ENCODE measurements at regions not wholly inside any gene's neighbourhood (a gene's known extent, or its start where the extent isn't known, plus 50 kb on each side); places are given as distances from the start of the nearest gene placed in this dataset.
A peak's percentile ranks its signal among the peaks of the same experiment; 100 is the strongest.

DNA sequence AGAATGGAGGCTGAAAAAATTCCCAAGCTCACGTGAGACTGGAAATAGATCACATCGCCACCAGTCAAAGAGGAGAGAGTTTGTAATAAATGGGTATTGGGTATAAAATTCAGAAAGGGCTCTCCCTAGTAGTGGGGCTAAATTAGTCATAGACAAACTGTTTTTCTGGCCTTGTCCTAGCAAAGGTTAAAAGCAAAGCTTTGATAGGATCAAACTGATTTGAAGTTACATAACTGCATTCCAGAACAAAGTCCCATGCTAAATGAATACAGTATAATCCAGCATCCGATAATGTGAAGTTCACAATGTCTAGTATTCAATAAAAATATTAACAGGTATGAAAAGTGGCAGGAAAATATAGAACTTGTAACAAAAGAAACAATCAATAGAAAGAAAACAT lies 149.8 kb upstream of the ATXN1 start:
- Histone ChIP-seq H4K20me1 (no peaks in the 10 kb centered on the region), H3K4me1 (peaks cover 0 to 20% (median 2%) of the 10 kb centered on the region in 10 experiments; a peak in 6 of 20 replicates), H3K36me3 (no peaks in the 10 kb centered on the region), H3K9ac (no peak overlapping the region), H3K9me3 (replicated peaks in 1 of 11) (peaks cover 22 to 37% (median 30%) of the 10 kb centered on the region in 11 experiments), H3K4me3 (no peak overlapping the region), H3K27ac (no peak overlapping the region), H3K27me3 (no peaks in the 10 kb centered on the region), H3K4me2 (no peak overlapping the region)
- TF ChIP-seq Cebpa-rat (IDR thresholded peaks at IDR 0.05): no peak

DNA sequence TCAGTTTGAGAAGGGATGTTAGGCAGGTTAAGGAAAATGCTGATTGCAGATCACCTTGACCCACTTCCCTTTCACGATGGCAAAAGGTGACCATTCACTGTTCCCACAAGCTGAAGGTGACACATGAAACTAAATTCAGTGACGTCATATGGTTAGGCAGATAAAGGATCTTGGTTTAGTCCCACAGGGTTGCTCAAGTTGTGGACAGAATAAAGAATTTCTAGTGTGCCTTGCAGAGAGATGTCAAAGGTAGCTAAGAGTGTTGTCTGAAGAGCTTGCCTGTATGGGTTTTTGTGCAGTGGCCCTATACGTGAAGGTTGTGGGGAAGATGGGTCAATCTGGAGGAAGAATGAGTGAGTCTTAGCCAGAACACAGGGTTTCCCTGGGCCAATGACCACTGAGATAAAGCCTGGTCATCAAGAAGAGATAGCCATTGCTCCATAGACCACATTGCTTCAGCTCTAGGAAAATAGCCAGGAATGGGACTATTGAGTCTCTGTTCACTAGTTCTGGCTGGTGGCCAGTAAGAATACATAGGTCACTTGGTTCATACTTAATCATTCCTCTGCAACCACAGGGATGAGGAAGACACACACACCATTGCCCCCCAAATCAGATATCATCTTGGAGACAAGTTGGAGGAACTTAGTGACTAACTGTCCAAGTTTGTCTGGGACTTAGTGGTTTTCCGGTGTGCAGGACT lies 148.5 kb upstream of the ATXN1 start:
- Histone ChIP-seq H3K4me1 (peaks cover 0 to 23% (median 2%) of the 10 kb centered on the region in 10 experiments; a peak in 6 of 20 replicates), H4K20me1 (no peaks in the 10 kb centered on the region), H3K9me3 (replicated peaks in 1 of 11) (peaks cover 22 to 33% (median 26%) of the 10 kb centered on the region in 11 experiments), H3K27ac (no peak overlapping the region), H3K4me2 (no peak overlapping the region), H3K9ac (no peak overlapping the region), H3K4me3 (no peak overlapping the region), H3K36me3 (no peaks in the 10 kb centered on the region), H3K27me3 (no peaks in the 10 kb centered on the region)
- no peak for TF ChIP-seq Cebpa-rat (IDR thresholded peaks at IDR 0.05)

DNA sequence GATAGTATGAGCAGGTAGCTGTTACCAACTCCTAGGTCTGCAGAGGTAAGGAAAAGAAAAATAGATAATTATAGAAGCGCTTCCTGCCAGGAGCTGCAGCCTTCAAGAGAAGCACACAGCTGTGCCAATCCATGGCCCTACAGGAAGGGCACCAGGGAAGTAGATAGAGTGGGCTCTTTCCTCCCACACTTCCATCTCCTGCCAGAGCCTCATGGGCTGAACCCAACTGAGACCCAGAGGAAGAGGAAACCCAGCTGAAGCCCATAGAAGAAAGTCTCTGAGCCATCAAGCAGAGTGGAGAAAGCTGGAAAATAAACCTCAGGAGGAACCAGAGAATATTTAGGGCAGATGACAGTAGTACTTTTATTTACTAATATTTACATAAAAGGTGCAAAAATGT lies 146.7 kb upstream of the ATXN1 start:
- TF ChIP-seq Cebpa-rat (IDR thresholded peaks at IDR 0.05): no peak
- Histone ChIP-seq H4K20me1 (no peaks in the 10 kb centered on the region), H3K9me3 (replicated peaks in 1 of 11) (peaks cover 5 to 15% (median 11%) of the 10 kb centered on the region in 11 experiments; a peak in 19 of 22 replicates), H3K4me2 (peak overlapping the region in 5 of 11 experiments; percentile 4 to 20 (median 15); a peak in 3 of 22 replicates), H3K4me1 (peaks cover 0 to 41% (median 11%) of the 10 kb centered on the region in 10 experiments; a peak in 13 of 20 replicates), H3K36me3 (no peaks in the 10 kb centered on the region), H3K9ac (no peak overlapping the region), H3K27ac (no peak overlapping the region), H3K27me3 (no peaks in the 10 kb centered on the region), H3K4me3 (no peak overlapping the region)

DNA sequence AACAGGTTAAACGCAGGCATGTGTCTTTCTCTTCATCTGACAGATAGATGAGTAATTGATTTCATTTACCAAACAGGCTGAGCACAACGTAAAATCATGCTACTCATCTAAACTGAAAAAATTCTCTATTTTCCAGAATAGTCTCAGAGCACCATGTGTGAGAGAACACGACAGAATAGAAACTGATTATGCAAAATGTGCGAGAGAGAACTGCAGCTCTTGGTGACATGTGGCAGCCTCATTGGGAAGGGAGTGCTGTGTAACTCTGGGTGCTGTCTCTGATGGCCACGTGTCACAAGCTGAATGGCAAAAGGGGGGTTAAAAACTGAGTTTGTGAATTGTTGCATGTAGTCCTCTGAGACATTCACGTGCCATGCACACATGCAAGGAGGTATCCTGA lies 143.7 kb upstream of the ATXN1 start:
- Histone ChIP-seq H4K20me1 (no peaks in the 10 kb centered on the region), H3K4me1 (peaks cover 0 to 54% (median 12%) of the 10 kb centered on the region in 10 experiments; a peak in 13 of 20 replicates)
- no peak for TF ChIP-seq Cebpa-rat (IDR thresholded peaks at IDR 0.05)

DNA sequence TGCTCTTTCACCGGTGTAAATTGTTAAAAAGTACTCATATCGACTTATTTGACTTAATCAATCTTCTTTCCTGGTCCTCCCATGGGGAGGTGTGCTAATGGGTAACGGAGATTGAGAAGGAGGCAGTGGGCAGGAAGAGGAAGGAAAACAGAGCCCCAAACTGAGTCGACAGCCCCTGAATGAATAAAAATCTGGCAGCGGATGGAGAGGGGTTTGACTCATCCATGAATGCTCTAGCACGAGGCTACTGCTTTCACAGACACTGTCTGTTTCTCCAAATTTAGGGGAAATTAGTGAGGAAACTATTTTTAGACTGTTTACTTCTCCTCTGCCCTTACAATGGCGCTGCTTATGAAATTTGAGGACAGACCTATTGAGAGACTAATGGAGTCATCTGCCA lies 142.2 kb upstream of the ATXN1 start:
- Histone ChIP-seq H3K27ac (peak overlapping the region in 5 of 11 experiments; percentile 52 to 84 (median 77); a peak in 10 of 22 replicates), H3K4me1 (peaks cover 0 to 52% (median 12%) of the 10 kb centered on the region in 10 experiments; a peak in 13 of 20 replicates), H3K27me3 (no peaks in the 10 kb centered on the region), H3K36me3 (no peaks in the 10 kb centered on the region), H4K20me1 (no peaks in the 10 kb centered on the region), H3K4me3 (no peak overlapping the region), H3K9me3 (replicated peaks in 1 of 11) (no peaks in the 10 kb centered on the region), H3K9ac (peak overlapping the region in 4 of 11 experiments; percentile 55 to 64 (median 62); a peak in 7 of 22 replicates), H3K4me2 (peak overlapping the region in 6 of 11 experiments; percentile 27 to 84 (median 68); a peak in 13 of 22 replicates)
- no peak for TF ChIP-seq Cebpa-rat (IDR thresholded peaks at IDR 0.05)

More for the DNA sequence above, 143.7 kb upstream of the ATXN1 start:
- no peak overlapping the region for H3K27ac ChIP-seq
- peak overlapping the region in 2 of 11 experiments; percentile 83 to 84; a peak in 1 of 22 replicates for H3K4me2 ChIP-seq
- no peaks in the 10 kb centered on the region for H3K27me3 ChIP-seq
- H3K4me3 ChIP-seq: no peak overlapping the region
- no peaks in the 10 kb centered on the region for H3K36me3 ChIP-seq
- H3K9me3 ChIP-seq (replicated peaks in 1 of 11): no peaks in the 10 kb centered on the region
- H3K9ac ChIP-seq: no peak overlapping the region

DNA sequence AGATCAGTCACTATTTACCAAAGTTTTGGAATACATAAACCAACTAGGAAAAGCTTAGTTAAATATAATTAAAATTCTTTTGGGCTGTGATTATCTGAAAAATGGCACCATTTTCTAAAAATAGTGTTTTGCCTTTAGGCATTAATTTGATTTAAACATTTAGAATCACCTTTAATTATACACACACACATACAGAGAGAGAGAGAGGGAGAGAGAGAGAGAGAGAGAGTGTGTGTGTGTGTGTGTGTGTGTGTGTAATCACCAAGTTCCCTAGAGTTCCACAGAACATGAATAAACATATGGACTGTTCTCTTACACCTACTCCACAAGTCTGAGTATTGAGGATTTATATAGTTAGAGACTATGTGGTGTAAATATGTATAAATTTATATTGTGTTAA lies 141.2 kb upstream of the ATXN1 start:
- Histone ChIP-seq H3K4me1 (peaks cover 0 to 45% (median 12%) of the 10 kb centered on the region in 10 experiments; a peak in 12 of 20 replicates), H3K4me2 (peak overlapping the region in 4 of 11 experiments; percentile 64 to 84 (median 78); a peak in 7 of 22 replicates), H3K36me3 (no peaks in the 10 kb centered on the region), H3K9ac (no peak overlapping the region), H3K27me3 (no peaks in the 10 kb centered on the region), H3K9me3 (replicated peaks in 1 of 11) (no peaks in the 10 kb centered on the region), H4K20me1 (no peaks in the 10 kb centered on the region), H3K27ac (peak overlapping the region in 3 of 11 experiments; percentile 71 to 84 (median 77); a peak in 6 of 22 replicates), H3K4me3 (no peak overlapping the region)
- TF ChIP-seq Cebpa-rat (IDR thresholded peaks at IDR 0.05): no peak

DNA sequence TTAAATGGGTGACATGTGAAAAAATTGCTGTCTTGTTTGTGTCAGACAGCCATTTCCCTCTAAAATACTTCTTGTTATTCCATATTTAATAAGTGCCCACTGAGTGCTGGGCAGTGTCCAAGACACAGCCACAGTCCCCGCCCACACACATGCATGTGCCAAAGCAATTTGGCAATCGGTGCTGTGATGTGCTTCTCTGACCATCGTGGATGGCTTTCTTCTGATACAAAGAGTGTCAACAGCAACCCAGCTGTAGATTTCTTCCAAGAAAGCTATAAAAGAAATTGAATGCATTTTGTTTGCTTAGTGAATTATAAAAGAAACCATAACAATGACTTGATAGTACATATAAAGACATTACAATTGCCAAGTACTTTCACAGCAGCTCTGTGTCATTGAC lies 140.5 kb upstream of the ATXN1 start:
- Histone ChIP-seq H3K4me3 (no peak overlapping the region), H3K9ac (no peak overlapping the region), H3K4me2 (peak overlapping the region in 3 of 11 experiments; percentile 42 to 84 (median 83); a peak in 6 of 22 replicates), H3K27ac (peak overlapping the region in 2 of 11 experiments; percentile 12 to 22; a peak in 2 of 22 replicates), H3K9me3 (replicated peaks in 1 of 11) (no peaks in the 10 kb centered on the region), H3K36me3 (no peaks in the 10 kb centered on the region), H3K4me1 (peaks cover 0 to 45% (median 12%) of the 10 kb centered on the region in 10 experiments; a peak in 12 of 20 replicates), H4K20me1 (no peaks in the 10 kb centered on the region), H3K27me3 (no peaks in the 10 kb centered on the region)
- TF ChIP-seq Cebpa-rat (IDR thresholded peaks at IDR 0.05): no peak

DNA sequence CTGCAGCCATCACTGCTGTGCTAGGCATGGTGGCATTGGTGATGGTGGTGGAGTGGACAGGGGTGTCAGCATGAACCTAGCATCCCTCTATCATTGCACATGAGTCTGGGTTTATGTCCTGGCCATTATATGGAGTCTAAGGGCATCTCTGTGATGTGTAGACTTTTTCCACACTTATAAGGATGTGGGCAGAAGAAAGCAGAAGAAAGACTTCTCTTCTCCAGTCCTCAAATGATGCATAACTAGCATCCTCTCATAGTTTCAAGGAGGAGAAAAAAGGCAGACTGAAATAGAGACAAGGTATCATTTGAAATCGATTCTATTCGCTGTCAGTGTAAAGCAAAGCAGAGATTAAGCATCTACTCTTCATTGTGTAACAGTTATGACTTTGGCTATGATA lies 140.0 kb upstream of the ATXN1 start:
- no peaks in the 10 kb centered on the region for H3K36me3 ChIP-seq
- no peak for TF ChIP-seq Cebpa-rat (IDR thresholded peaks at IDR 0.05)
- peak overlapping the region in 2 of 11 experiments; percentile 12 to 22; a peak in 1 of 22 replicates for H3K27ac ChIP-seq
- H3K4me2 ChIP-seq: peak overlapping the region in 3 of 11 experiments; percentile 42 to 84 (median 83); a peak in 6 of 22 replicates
- no peaks in the 10 kb centered on the region for H3K9me3 ChIP-seq (replicated peaks in 1 of 11)
- H3K4me1 ChIP-seq: peaks cover 0 to 45% (median 12%) of the 10 kb centered on the region in 10 experiments; a peak in 12 of 20 replicates
- H3K4me3 ChIP-seq: no peak overlapping the region
- no peak overlapping the region for H3K9ac ChIP-seq
- H3K27me3 ChIP-seq: no peaks in the 10 kb centered on the region
- no peaks in the 10 kb centered on the region for H4K20me1 ChIP-seq

DNA sequence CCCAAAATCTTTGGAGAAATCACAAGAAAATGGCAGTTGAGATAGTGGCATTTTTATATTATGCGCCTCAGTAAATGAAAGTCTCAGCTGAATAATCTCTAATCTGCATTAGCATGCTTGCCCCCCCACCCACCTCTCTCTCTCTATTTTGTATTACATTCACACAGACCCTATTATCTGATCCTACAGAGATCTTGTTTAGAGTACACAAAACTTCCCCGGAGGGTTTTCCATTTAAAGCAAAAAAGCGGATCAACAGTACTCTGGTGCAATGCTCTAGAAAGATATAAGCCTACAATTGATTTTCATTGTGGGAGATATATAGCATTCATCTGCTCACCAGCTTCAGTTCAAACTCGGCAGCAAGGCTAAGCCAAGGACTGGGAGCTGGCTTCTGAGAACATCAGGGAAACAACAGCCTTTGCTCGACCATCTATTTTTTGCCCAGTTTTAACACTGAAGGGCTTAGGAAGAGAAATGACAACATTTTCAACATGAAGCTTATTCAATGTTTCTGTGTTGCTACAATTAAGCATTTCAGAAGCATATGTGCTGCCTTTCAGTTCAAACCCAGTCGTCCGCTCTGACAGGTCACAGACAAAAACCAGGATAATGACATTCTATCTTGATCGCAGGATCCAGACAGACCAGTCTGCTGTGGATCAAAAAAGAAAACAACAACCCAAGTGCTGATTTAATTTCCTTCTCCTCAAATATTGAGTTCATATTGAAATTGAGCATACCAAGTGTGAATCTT lies 137.6 kb upstream of the ATXN1 start:
- peaks cover 5 to 12% (median 10%) of the 10 kb centered on the region in 11 experiments; a peak in 14 of 22 replicates for H3K9me3 ChIP-seq (replicated peaks in 1 of 11)
- peaks cover 0 to 32% (median 10%) of the 10 kb centered on the region in 10 experiments; a peak in 12 of 20 replicates for H3K4me1 ChIP-seq
- no peak overlapping the region for H3K9ac ChIP-seq
- H3K27ac ChIP-seq: no peak overlapping the region
- H3K4me3 ChIP-seq: no peak overlapping the region
- H3K4me2 ChIP-seq: no peak overlapping the region
- H3K36me3 ChIP-seq: no peaks in the 10 kb centered on the region
- H3K27me3 ChIP-seq: no peaks in the 10 kb centered on the region
- TF ChIP-seq Cebpa-rat (IDR thresholded peaks at IDR 0.05): no peak
- H4K20me1 ChIP-seq: no peaks in the 10 kb centered on the region

Data from BLaER1 treated with 17β-estradiol and CSF1 and Interleukin-3, amounts not matched to agents 10 nM and 100 nM (cell line).